ENCODE measurements at regions not wholly inside any gene's neighbourhood (a gene's known extent, or its start where the extent isn't known, plus 50 kb on each side); places are given as distances from the start of the nearest gene placed in this dataset.

GRCh38 chr12:126891789-126892188 lies 1375.2 kb upstream of the TMEM132C start:
- no peak overlapping the region for H3K4me3 ChIP-seq
- ATAC-seq (ENCODE audit: insufficient read depth, low FRiP score): no peak
- H3K9me3 ChIP-seq (ENCODE audit: control insufficient read depth in 4 of 4, insufficient read depth in 3 of 4, low read length in 3 of 4): peaks cover 0 to 3% (median 0%) of the 10 kb centered on the region in 4 donors
- H3K9ac ChIP-seq (ENCODE audit: insufficient read depth in 1 of 2, low read length in 2 of 2): no peak overlapping the region
- H3K27ac ChIP-seq (ENCODE audit: low read depth in 1 of 2, low read length in 1 of 2): no peak overlapping the region
- TF ChIP-seq, protein P1, sequence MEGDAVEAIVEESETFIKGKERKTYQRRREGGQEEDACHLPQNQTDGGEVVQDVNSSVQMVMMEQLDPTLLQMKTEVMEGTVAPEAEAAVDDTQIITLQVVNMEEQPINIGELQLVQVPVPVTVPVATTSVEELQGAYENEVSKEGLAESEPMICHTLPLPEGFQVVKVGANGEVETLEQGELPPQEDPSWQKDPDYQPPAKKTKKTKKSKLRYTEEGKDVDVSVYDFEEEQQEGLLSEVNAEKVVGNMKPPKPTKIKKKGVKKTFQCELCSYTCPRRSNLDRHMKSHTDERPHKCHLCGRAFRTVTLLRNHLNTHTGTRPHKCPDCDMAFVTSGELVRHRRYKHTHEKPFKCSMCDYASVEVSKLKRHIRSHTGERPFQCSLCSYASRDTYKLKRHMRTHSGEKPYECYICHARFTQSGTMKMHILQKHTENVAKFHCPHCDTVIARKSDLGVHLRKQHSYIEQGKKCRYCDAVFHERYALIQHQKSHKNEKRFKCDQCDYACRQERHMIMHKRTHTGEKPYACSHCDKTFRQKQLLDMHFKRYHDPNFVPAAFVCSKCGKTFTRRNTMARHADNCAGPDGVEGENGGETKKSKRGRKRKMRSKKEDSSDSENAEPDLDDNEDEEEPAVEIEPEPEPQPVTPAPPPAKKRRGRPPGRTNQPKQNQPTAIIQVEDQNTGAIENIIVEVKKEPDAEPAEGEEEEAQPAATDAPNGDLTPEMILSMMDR (IDR thresholded peaks at IDR 0.05; ENCODE audit: control extremely low read depth, extremely low read depth): no peak
- WGBS, 2 donors: 88 to 95% methylated on average over 1 of the region's 1 CpG
- H3K4me1 ChIP-seq (ENCODE audit: control insufficient read depth in 5 of 5, insufficient read depth in 5 of 5, low read length in 5 of 5): no peaks in the 10 kb centered on the region
- DNase-seq: no peak
- no peaks in the 10 kb centered on the region for H3K36me3 ChIP-seq (ENCODE audit: control insufficient read depth in 4 of 4, insufficient read depth in 4 of 4, low read length in 4 of 4)
- H3K27me3 ChIP-seq (ENCODE audit: control insufficient read depth in 3 of 3, insufficient read depth in 3 of 3, low read length in 2 of 3): no peaks in the 10 kb centered on the region

DNA sequence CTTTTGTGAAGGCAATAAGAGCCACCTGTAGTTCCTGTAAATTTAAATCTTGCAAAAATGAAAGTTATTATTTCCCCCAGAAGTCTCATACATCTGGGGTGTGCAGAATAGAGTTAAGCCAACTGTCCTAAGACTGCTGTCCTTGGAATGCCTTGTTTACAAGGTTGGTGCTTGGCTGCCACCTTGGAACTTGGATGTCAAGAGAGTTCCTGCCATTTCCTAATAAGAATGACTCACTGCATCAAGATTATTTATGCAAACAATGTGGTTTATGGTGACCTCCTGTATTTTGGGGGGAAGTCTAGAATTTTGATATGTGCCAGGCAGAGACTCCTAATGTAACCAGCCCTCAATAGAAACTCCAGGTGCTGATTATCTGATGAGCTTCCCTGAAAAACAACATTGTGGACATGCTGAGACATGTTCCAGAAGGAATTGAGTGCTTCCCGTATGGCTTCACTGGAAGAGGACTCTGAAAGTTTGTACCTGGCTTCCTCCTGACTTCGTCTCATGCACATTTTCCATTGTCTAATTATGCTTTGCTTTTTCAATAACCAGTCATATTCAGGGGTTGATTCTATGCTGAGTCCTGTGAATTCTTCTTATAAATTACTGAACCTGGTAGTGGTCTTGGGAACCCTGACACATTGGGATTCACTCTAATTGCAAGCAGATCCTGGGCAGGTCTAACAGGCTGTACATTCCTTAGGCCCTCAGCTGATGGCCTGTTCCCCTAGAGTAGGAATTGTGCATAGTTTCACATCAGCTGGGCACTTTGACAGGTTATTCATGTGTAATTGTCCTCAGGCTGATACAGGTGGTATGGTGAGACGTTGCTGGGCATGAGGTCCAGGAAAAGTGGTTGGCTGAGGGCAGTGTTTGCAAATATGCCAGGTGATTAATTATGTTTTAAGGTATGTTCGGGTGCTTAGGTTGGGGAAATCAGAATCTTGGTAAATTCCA lies 1370.7 kb upstream of the TMEM132C start:
- Histone ChIP-seq H3K27me3 (ENCODE audit: control insufficient read depth in 3 of 3, insufficient read depth in 3 of 3, low read length in 2 of 3) (peaks cover 0 to 2% (median 0%) of the 10 kb centered on the region in 3 donors), H3K9me3 (ENCODE audit: control insufficient read depth in 4 of 4, insufficient read depth in 3 of 4, low read length in 3 of 4) (peaks cover 0 to 3% (median 0%) of the 10 kb centered on the region in 4 donors), H3K36me3 (ENCODE audit: control insufficient read depth in 4 of 4, insufficient read depth in 4 of 4, low read length in 4 of 4) (no peaks in the 10 kb centered on the region), H3K4me3 (no peak overlapping the region), H3K9ac (ENCODE audit: insufficient read depth in 1 of 2, low read length in 2 of 2) (no peak overlapping the region), H3K27ac (ENCODE audit: low read depth in 1 of 2, low read length in 1 of 2) (no peak overlapping the region), H3K4me1 (ENCODE audit: control insufficient read depth in 5 of 5, insufficient read depth in 5 of 5, low read length in 5 of 5) (no peaks in the 10 kb centered on the region)
- TF ChIP-seq, protein P1 (IDR thresholded peaks at IDR 0.05; ENCODE audit: control extremely low read depth, extremely low read depth): no peak
- DNase-seq (no peak), ATAC-seq (ENCODE audit: insufficient read depth, low FRiP score) (no peak)
- 74 to 77% methylated on average over 4 of the region's 4 CpGs for WGBS, 2 donors

DNA sequence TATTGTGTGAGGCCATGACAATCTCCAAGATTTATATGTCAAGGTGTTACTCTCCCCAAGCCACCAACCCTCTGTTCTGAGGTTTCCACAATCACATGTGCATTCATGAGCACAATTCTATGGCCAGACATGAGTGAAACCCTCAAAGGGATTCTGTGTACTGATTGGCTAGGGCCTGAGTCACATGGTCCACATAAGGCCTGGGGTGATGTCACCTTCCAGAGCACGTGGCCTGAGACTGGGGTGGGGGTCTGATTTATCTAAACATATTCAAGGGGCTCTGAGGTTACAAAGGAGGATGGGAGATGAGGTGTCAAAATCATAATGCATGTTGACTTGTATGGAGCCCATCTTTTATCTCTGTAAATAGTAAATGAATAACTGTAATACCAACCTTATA lies 1369.9 kb upstream of the TMEM132C start:
- no peak for DNase-seq

More for the DNA sequence above, 1369.9 kb upstream of the TMEM132C start:
- TF ChIP-seq, protein P1 (IDR thresholded peaks at IDR 0.05; ENCODE audit: control extremely low read depth, extremely low read depth): no peak
- no peak for ATAC-seq (ENCODE audit: insufficient read depth, low FRiP score)
- Histone ChIP-seq H3K27ac (ENCODE audit: low read depth in 1 of 2, low read length in 1 of 2) (no peak overlapping the region), H3K27me3 (ENCODE audit: control insufficient read depth in 3 of 3, insufficient read depth in 3 of 3, low read length in 2 of 3) (peaks cover 0 to 2% (median 0%) of the 10 kb centered on the region in 3 donors), H3K9me3 (ENCODE audit: control insufficient read depth in 4 of 4, insufficient read depth in 3 of 4, low read length in 3 of 4) (peaks cover 0 to 1% (median 0%) of the 10 kb centered on the region in 4 donors), H3K4me3 (no peak overlapping the region), H3K9ac (ENCODE audit: insufficient read depth in 1 of 2, low read length in 2 of 2) (no peak overlapping the region), H3K36me3 (ENCODE audit: control insufficient read depth in 4 of 4, insufficient read depth in 4 of 4, low read length in 4 of 4) (no peaks in the 10 kb centered on the region), H3K4me1 (ENCODE audit: control insufficient read depth in 5 of 5, insufficient read depth in 5 of 5, low read length in 5 of 5) (no peaks in the 10 kb centered on the region)
- WGBS, 2 donors: 33 to 44% methylated on average over 1 of the region's 1 CpG
